Osteoblast (primary cell): ENCODE measurements at regions not wholly inside any gene's neighbourhood (a gene's known extent, or its start where the extent isn't known, plus 50 kb on each side); places are given as distances from the start of the nearest gene placed in this dataset.

ENCODE experiments used
- DNase-seq: peaks from one replicate; pipeline ENCODE4 v3.0.0; 2011; ENCODE audit warnings: low spot score, mixed read lengths; ENCODE audit not compliant: insufficient read length; ENCODE audit errors: missing footprints
- H2AFZ ChIP-seq: 2 replicates; pipeline ENCODE4 v1.6.0; 2011; ENCODE audit warnings: mild to moderate bottlenecking, low read length
- H3K27ac ChIP-seq: 2 replicates; pipeline ENCODE4 v1.5.1; 2011; ENCODE audit warnings: mild to moderate bottlenecking, low read depth, low read length, moderate library complexity
- H3K27me3 ChIP-seq: 2 replicates; pipeline ENCODE4 v1.6.0; 2012; ENCODE audit warnings: mild to moderate bottlenecking, control low read depth, inconsistent platforms, low read length, moderate library complexity; ENCODE audit not compliant: insufficient read depth
- H3K36me3 ChIP-seq: 2 replicates; pipeline ENCODE4 v1.5.1; 2011; ENCODE audit warnings: mild to moderate bottlenecking, low read length, control low read depth, moderate library complexity; ENCODE audit not compliant: insufficient read depth
- H3K4me1 ChIP-seq: 2 replicates; pipeline ENCODE4 v1.5.1; 2011; ENCODE audit warnings: mild to moderate bottlenecking, low read length, control low read depth, moderate library complexity; ENCODE audit not compliant: insufficient read depth
- H3K4me2 ChIP-seq: 2 replicates; pipeline ENCODE4 v1.6.0; 2011; ENCODE audit warnings: mild to moderate bottlenecking, low read length; ENCODE audit not compliant: insufficient read depth
- H3K4me3 ChIP-seq: fragments of 200-600 bp; sonication (generic); 3 replicates; pipeline ENCODE4 v1.5.1; 2012; ENCODE audit warnings: mild to moderate bottlenecking, low read length, inconsistent platforms; ENCODE audit not compliant: insufficient read depth
- H3K79me2 ChIP-seq: 2 replicates; pipeline ENCODE4 v1.6.0; 2012; ENCODE audit warnings: mild to moderate bottlenecking, low read length, control low read depth, inconsistent platforms; ENCODE audit not compliant: insufficient read depth
- H3K9me3 ChIP-seq: 2 replicates; pipeline ENCODE4 v1.5.1; 2011; ENCODE audit warnings: low read depth, low read length, control low read depth
- H4K20me1 ChIP-seq: 2 replicates; pipeline ENCODE4 v1.6.0; 2012; ENCODE audit warnings: mild to moderate bottlenecking, low read length, control low read depth; ENCODE audit not compliant: insufficient read depth
- CTCF ChIP-seq: IDR thresholded peaks from 2 replicates; pipeline ENCODE4 v1.5.1; 2011; ENCODE audit warnings: mild to moderate bottlenecking, low read depth, low read length, moderate library complexity; ENCODE audit errors: extremely low read depth

DNA sequence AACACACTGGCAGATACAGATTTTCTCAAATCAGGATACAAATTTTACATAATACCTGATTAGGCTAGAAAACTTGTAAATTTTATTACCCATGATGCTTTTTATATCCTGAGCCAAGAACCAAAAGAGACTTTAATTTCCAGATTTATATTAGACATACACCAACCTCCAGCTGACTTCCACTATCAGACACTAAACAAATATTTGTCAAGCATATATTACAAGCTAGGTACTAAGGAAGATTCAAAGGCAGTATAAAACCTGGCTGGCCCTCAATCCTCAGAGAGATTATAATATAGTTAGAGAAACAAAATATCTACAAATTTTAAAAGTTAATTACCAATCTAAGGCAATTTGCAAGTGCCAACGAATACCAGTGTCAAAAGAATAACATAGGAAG is 357.8 kb upstream of the F9 start:
- no peaks in the 10 kb centered on the region for H3K27me3 ChIP-seq
- H3K4me3 ChIP-seq = no peak overlapping the region
- H4K20me1 ChIP-seq = no peaks in the 10 kb centered on the region
- no peaks in the 10 kb centered on the region for H3K4me1 ChIP-seq
- DNase-seq = no peak
- no peaks in the 10 kb centered on the region for H3K79me2 ChIP-seq
- H3K4me2 ChIP-seq = no peak overlapping the region
- TF ChIP-seq CTCF = no peak
- no peak overlapping the region for H3K27ac ChIP-seq
- no peak overlapping the region for H2AFZ ChIP-seq
- no peaks in the 10 kb centered on the region for H3K36me3 ChIP-seq
- no peaks in the 10 kb centered on the region for H3K9me3 ChIP-seq

DNA sequence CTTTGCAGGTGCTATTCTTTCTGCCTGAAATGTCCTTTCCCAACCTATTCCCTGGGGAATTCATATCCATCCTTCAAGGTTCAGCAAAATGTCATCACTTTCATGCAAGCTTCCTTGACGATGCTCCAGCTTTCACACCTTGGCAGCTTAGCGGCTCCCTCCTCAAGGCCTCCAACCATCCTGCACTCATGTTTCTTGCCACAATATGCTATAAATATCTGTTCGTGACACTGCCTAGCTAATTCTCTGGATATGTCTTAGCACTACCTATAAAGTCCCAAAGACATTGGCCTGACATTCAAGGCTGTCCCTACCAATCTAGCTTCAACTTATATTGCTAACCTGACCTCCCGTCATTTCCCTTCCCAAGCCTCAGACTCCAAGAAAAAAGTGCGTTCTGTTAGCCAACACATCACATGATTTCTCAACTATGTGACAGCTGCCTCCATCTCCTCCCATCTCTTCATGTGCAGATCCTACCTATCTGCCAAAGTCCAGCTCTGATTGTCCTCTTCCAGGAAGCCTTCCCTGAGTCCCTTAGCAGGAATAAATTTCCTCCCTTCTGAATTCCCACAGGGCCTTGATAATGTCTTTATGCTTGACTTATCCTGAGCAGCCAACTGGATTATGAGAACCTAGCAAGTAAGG is 359.9 kb upstream of the F9 start:
- H3K27ac ChIP-seq = no peak overlapping the region
- H3K4me3 ChIP-seq = no peak overlapping the region
- no peaks in the 10 kb centered on the region for H3K27me3 ChIP-seq
- no peak overlapping the region for H3K4me2 ChIP-seq
- no peak for TF ChIP-seq CTCF
- no peaks in the 10 kb centered on the region for H3K9me3 ChIP-seq
- no peaks in the 10 kb centered on the region for H3K79me2 ChIP-seq
- H4K20me1 ChIP-seq = no peaks in the 10 kb centered on the region
- H3K4me1 ChIP-seq = no peaks in the 10 kb centered on the region
- H3K36me3 ChIP-seq = no peaks in the 10 kb centered on the region
- no peak overlapping the region for H2AFZ ChIP-seq
- DNase-seq = no peak

GRCh38 chrX:139167282-139167681 is 363.3 kb upstream of the F9 start:
- Histone ChIP-seq H3K4me1 (no peaks in the 10 kb centered on the region), H3K36me3 (no peaks in the 10 kb centered on the region), H4K20me1 (no peaks in the 10 kb centered on the region), H2AFZ (no peak overlapping the region), H3K4me2 (no peak overlapping the region), H3K4me3 (no peak overlapping the region), H3K9me3 (no peaks in the 10 kb centered on the region), H3K79me2 (no peaks in the 10 kb centered on the region), H3K27me3 (no peaks in the 10 kb centered on the region), H3K27ac (no peak overlapping the region)
- TF ChIP-seq CTCF = no peak
- no peak for DNase-seq

DNA sequence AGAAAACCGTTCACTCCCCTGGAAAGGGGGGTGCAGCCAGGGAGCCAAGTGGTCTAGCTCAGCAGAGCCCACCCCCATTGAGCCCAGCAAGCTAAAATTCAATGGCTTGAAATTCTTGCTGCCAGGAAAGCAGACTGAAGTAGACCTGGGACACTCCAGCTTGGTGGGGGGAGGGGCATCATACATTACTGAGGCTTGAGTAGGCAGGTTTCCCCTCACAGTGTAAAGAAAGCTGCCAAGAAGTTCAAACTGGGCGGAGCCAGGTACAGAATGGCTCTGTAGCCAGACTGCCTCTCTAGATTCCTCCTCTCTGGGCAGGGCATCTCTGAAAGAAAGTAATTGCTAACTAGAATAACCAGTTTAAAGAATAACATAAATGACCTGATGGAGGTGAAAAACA is 372.3 kb upstream of the F9 start:
- H3K36me3 ChIP-seq = no peaks in the 10 kb centered on the region
- no peak overlapping the region for H2AFZ ChIP-seq
- H3K27ac ChIP-seq = no peak overlapping the region
- no peaks in the 10 kb centered on the region for H3K4me1 ChIP-seq
- no peaks in the 10 kb centered on the region for H3K79me2 ChIP-seq
- no peak for TF ChIP-seq CTCF
- DNase-seq = no peak
- H3K4me3 ChIP-seq = no peak overlapping the region
- H3K4me2 ChIP-seq = no peak overlapping the region
- H3K27me3 ChIP-seq = no peaks in the 10 kb centered on the region
- no peaks in the 10 kb centered on the region for H4K20me1 ChIP-seq
- no peaks in the 10 kb centered on the region for H3K9me3 ChIP-seq
